Ishikawa (cell line): ENCODE measurements at regions not wholly inside any gene's neighbourhood (a gene's known extent, or its start where the extent isn't known, plus 50 kb on each side); places are given as distances from the start of the nearest gene placed in this dataset.

Experiments
- FOXM1 ChIP-seq: IDR thresholded peaks from 2 replicates; pipeline ENCODE4 v1.6.1; 2012; ENCODE audit warnings: low read depth, borderline replicate concordance
- YY1 ChIP-seq: IDR thresholded peaks from 2 replicates; pipeline ENCODE4 v1.6.1; 2012; ENCODE audit warnings: low read depth

DNA sequence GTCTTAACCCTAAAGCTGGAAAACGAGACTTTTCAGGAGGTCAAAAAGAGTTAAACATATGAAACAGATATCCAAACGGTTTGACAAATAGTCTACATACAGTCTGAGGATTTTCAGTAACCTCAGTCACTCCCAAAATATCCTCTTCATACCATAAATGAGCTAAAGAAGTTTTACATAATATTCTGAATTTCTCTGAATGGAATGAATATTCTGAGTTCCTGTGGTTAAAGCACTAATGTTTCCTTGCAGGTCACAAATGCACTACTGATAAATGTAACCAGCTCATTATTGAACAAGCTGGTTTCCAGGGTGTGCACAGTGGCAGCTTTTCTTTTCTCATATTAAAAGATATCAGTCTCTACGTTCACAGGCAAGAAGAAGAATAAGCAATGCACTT lies 137.4 kb upstream of the POU1F1 start:
- TF ChIP-seq FOXM1 (no peak), YY1 (no peak)
